ENCODE measurements at regions not wholly inside any gene's neighbourhood (a gene's known extent, or its start where the extent isn't known, plus 50 kb on each side); places are given as distances from the start of the nearest gene placed in this dataset.

DNA sequence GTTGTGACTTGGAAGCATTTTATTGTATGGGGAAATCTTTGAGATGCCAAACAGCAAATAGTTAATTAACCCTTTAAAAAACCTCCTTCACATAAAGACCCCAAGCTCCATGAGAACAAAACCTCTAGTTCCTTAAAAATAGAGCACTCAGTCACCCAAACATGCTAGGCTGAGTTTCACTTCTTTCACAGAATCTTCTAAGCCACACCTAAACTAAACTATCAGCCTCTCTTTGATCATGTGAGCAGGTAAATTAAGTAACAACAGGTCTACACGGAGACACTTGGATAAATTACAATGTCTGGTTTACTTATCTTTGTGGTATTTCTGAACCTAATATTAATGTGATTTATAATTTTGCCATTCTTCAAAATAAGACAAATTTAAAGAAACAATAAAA is 205.2 kb upstream of the MARCKS start:
- no peak overlapping the region for H3K27ac ChIP-seq (ENCODE audit: low read length)
- H3K27me3 ChIP-seq (ENCODE audit: insufficient read depth, low read length): no peaks in the 10 kb centered on the region
- H3K4me3 ChIP-seq (ENCODE audit: low read length): no peak overlapping the region
- no peaks in the 10 kb centered on the region for H3K9me3 ChIP-seq (ENCODE audit: insufficient read depth, low read depth, low read length)
- H3K9ac ChIP-seq (ENCODE audit: low read depth, low read length): no peak overlapping the region
- H3K36me3 ChIP-seq (ENCODE audit: insufficient read depth, low read depth, low read length): no peaks in the 10 kb centered on the region
- H3K4me1 ChIP-seq (ENCODE audit: insufficient read depth, low read length): no peaks in the 10 kb centered on the region; the same call in 1 of the 2 replicates

- Histone ChIP-seq H3K27me3 (ENCODE audit: insufficient read depth, low read length) (no peaks in the 10 kb centered on the region), H3K4me1 (ENCODE audit: insufficient read depth, low read length) (no peaks in the 10 kb centered on the region; the same call in 1 of the 2 replicates), H3K9ac (ENCODE audit: low read depth, low read length) (no peak overlapping the region), H3K36me3 (ENCODE audit: insufficient read depth, low read depth, low read length) (no peaks in the 10 kb centered on the region), H3K9me3 (ENCODE audit: insufficient read depth, low read depth, low read length) (no peaks in the 10 kb centered on the region), H3K4me3 (ENCODE audit: low read length) (no peak overlapping the region), H3K27ac (ENCODE audit: low read length) (no peak overlapping the region)
These were observed 203.9 kb upstream of the MARCKS start for GRCh38 chr6:113653275-113653674.

GRCh38 chr6:113654396-113654795 is 202.7 kb upstream of the MARCKS start:
- Histone ChIP-seq H3K9ac (ENCODE audit: low read depth, low read length) (no peak overlapping the region), H3K4me1 (ENCODE audit: insufficient read depth, low read length) (no peaks in the 10 kb centered on the region; the same call in 1 of the 2 replicates)

GRCh38 chr6:113655761-113656160 is 201.4 kb upstream of the MARCKS start:
- H3K27me3 ChIP-seq (ENCODE audit: insufficient read depth, low read length): no peaks in the 10 kb centered on the region
- H3K27ac ChIP-seq (ENCODE audit: low read length): no peak overlapping the region
- H3K36me3 ChIP-seq (ENCODE audit: insufficient read depth, low read depth, low read length): no peaks in the 10 kb centered on the region
- H3K9ac ChIP-seq (ENCODE audit: low read depth, low read length): no peak overlapping the region
- no peaks in the 10 kb centered on the region; the same call in 1 of the 2 replicates for H3K4me1 ChIP-seq (ENCODE audit: insufficient read depth, low read length)
- no peak overlapping the region for H3K4me3 ChIP-seq (ENCODE audit: low read length)
- no peaks in the 10 kb centered on the region for H3K9me3 ChIP-seq (ENCODE audit: insufficient read depth, low read depth, low read length)

More at GRCh38 chr6:113654396-113654795, 202.7 kb upstream of the MARCKS start:
- Histone ChIP-seq H3K27me3 (ENCODE audit: insufficient read depth, low read length) (no peaks in the 10 kb centered on the region), H3K36me3 (ENCODE audit: insufficient read depth, low read depth, low read length) (no peaks in the 10 kb centered on the region), H3K9me3 (ENCODE audit: insufficient read depth, low read depth, low read length) (no peaks in the 10 kb centered on the region), H3K4me3 (ENCODE audit: low read length) (no peak overlapping the region), H3K27ac (ENCODE audit: low read length) (no peak overlapping the region)

GRCh38 chr6:113659762-113660404 is 197.3 kb upstream of the MARCKS start:
- Histone ChIP-seq H3K27ac (ENCODE audit: low read length) (no peak overlapping the region), H3K9me3 (ENCODE audit: insufficient read depth, low read depth, low read length) (no peaks in the 10 kb centered on the region), H3K9ac (ENCODE audit: low read depth, low read length) (no peak overlapping the region), H3K36me3 (ENCODE audit: insufficient read depth, low read depth, low read length) (no peaks in the 10 kb centered on the region), H3K4me1 (ENCODE audit: insufficient read depth, low read length) (no peaks in the 10 kb centered on the region), H3K4me3 (ENCODE audit: low read length) (no peak overlapping the region), H3K27me3 (ENCODE audit: insufficient read depth, low read length) (no peaks in the 10 kb centered on the region)

- Histone ChIP-seq H3K27me3 (ENCODE audit: insufficient read depth, low read length) (no peaks in the 10 kb centered on the region), H3K27ac (ENCODE audit: low read length) (no peak overlapping the region), H3K9ac (ENCODE audit: low read depth, low read length) (no peak overlapping the region), H3K4me1 (ENCODE audit: insufficient read depth, low read length) (no peaks in the 10 kb centered on the region), H3K4me3 (ENCODE audit: low read length) (no peak overlapping the region), H3K9me3 (ENCODE audit: insufficient read depth, low read depth, low read length) (no peaks in the 10 kb centered on the region), H3K36me3 (ENCODE audit: insufficient read depth, low read depth, low read length) (no peaks in the 10 kb centered on the region)
These were observed 196.3 kb upstream of the MARCKS start for GRCh38 chr6:113660819-113661218.

DNA sequence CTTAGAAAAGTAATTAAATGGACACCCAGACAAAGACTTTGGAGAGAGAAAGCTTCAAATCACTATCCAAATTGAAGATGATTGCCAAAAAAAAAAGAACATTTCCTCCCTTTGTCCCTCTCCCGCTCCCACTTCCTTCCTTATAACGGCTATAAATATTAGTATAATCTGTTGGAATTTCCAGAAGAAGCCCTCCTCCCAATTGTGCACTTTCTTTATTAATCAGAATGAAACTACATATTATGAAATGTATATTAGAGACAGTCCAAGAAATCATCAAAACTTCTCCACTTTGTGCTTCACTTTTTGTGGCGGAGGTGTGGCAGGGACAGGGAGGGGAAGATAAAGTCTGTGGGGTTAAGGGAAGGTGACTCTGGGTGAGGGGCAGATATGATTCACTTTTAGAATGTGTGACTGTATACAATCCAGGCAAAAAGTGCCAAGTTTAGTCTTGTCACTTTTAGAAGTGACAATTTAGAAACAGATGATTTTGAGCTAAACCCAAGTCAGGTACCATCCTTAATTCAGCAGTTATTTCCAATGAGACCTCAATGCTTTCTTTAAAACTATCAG is 195.0 kb upstream of the MARCKS start:
- Histone ChIP-seq H3K27ac (ENCODE audit: low read length) (no peak overlapping the region), H3K4me3 (ENCODE audit: low read length) (no peak overlapping the region), H3K36me3 (ENCODE audit: insufficient read depth, low read depth, low read length) (no peaks in the 10 kb centered on the region), H3K27me3 (ENCODE audit: insufficient read depth, low read length) (no peaks in the 10 kb centered on the region), H3K9ac (ENCODE audit: low read depth, low read length) (no peak overlapping the region), H3K9me3 (ENCODE audit: insufficient read depth, low read depth, low read length) (no peaks in the 10 kb centered on the region), H3K4me1 (ENCODE audit: insufficient read depth, low read length) (no peaks in the 10 kb centered on the region)

DNA sequence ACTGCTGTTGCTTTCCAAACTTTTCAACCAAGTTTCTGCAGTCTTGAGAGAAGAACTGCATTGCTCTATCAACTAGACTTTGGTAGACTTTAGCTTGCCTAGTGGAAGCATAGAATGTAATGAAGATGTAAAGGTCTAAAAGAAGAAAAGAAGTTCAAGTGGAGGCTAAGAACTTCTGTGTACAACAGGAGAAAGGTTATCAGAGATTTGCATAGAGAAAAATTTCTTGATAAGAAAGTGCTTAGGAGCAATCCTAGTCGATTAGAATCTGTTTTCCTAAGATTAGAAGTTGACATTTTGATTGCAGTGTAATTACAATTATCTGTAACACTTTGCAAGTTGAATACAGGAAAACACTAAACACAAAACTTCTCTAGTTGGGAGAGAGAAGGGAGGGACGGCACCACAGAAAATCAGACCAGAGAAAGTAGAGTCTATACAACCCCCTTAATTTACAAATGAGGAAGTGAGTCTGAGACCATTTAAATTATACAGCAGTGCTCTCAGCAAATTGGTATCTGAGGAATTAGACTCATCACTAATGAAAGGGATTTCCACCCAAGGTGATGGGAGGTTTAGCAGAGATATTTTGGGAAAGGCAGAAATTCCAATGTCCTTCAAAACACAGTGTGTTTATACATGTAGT is 194.3 kb upstream of the MARCKS start:
- Histone ChIP-seq H3K9ac (ENCODE audit: low read depth, low read length) (no peak overlapping the region), H3K27ac (ENCODE audit: low read length) (no peak overlapping the region), H3K9me3 (ENCODE audit: insufficient read depth, low read depth, low read length) (no peaks in the 10 kb centered on the region), H3K36me3 (ENCODE audit: insufficient read depth, low read depth, low read length) (no peaks in the 10 kb centered on the region), H3K4me3 (ENCODE audit: low read length) (no peak overlapping the region), H3K4me1 (ENCODE audit: insufficient read depth, low read length) (no peaks in the 10 kb centered on the region), H3K27me3 (ENCODE audit: insufficient read depth, low read length) (no peaks in the 10 kb centered on the region)

GRCh38 chr6:113664909-113665308 is 192.2 kb upstream of the MARCKS start:
- Histone ChIP-seq H3K9ac (ENCODE audit: low read depth, low read length) (no peak overlapping the region), H3K27ac (ENCODE audit: low read length) (no peak overlapping the region), H3K4me3 (ENCODE audit: low read length) (no peak overlapping the region), H3K9me3 (ENCODE audit: insufficient read depth, low read depth, low read length) (no peaks in the 10 kb centered on the region), H3K36me3 (ENCODE audit: insufficient read depth, low read depth, low read length) (no peaks in the 10 kb centered on the region), H3K27me3 (ENCODE audit: insufficient read depth, low read length) (no peaks in the 10 kb centered on the region), H3K4me1 (ENCODE audit: insufficient read depth, low read length) (no peaks in the 10 kb centered on the region)

- Histone ChIP-seq H3K27ac (ENCODE audit: low read length) (no peak overlapping the region), H3K27me3 (ENCODE audit: insufficient read depth, low read length) (no peaks in the 10 kb centered on the region), H3K9me3 (ENCODE audit: insufficient read depth, low read depth, low read length) (no peaks in the 10 kb centered on the region), H3K9ac (ENCODE audit: low read depth, low read length) (no peak overlapping the region), H3K36me3 (ENCODE audit: insufficient read depth, low read depth, low read length) (no peaks in the 10 kb centered on the region), H3K4me3 (ENCODE audit: low read length) (no peak overlapping the region), H3K4me1 (ENCODE audit: insufficient read depth, low read length) (peaks cover 22% of the 10 kb centered on the region; the same call in 1 of the 2 replicates)
These were observed 188.3 kb upstream of the MARCKS start for GRCh38 chr6:113668641-113669408.

DNA sequence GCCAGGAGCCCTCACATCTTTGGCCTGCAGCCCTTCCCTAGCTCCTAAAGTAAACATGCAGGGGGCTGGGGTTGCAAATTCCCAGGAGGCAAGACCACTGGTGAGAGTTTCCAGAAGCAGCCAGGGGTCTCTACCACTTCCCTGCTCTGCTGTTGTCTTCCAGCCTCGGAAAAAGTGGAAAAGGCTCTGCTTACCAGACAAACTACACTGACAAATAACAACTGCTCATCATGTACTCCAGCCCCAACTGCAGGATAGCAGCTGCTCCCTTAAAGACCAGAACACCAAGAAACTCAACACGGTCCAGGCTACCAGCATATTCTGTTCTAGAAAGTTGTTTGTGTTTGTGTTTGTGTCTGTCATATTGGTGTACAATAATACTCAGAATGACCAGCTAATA is 187.5 kb upstream of the MARCKS start:
- H3K27me3 ChIP-seq (ENCODE audit: insufficient read depth, low read length): no peaks in the 10 kb centered on the region
- no peak overlapping the region for H3K9ac ChIP-seq (ENCODE audit: low read depth, low read length)
- no peaks in the 10 kb centered on the region for H3K36me3 ChIP-seq (ENCODE audit: insufficient read depth, low read depth, low read length)
- H3K27ac ChIP-seq (ENCODE audit: low read length): no peak overlapping the region
- H3K4me3 ChIP-seq (ENCODE audit: low read length): no peak overlapping the region
- peaks cover 30% of the 10 kb centered on the region; the same call in 1 of the 2 replicates for H3K4me1 ChIP-seq (ENCODE audit: insufficient read depth, low read length)
- no peaks in the 10 kb centered on the region for H3K9me3 ChIP-seq (ENCODE audit: insufficient read depth, low read depth, low read length)

Measured in iPS-20b (cell line).